GM18498 (cell line): ENCODE measurements at regions not wholly inside any gene's neighbourhood (a gene's known extent, or its start where the extent isn't known, plus 50 kb on each side); places are given as distances from the start of the nearest gene placed in this dataset.

Source experiments
- ATAC-seq: cut with Tn5 transposase; IDR thresholded peaks from one replicate; pipeline ENCODE4 v1.9.1; 2021; ENCODE audit warnings: mild to moderate bottlenecking, moderate library complexity; ENCODE audit not compliant: unreplicated experiment

DNA sequence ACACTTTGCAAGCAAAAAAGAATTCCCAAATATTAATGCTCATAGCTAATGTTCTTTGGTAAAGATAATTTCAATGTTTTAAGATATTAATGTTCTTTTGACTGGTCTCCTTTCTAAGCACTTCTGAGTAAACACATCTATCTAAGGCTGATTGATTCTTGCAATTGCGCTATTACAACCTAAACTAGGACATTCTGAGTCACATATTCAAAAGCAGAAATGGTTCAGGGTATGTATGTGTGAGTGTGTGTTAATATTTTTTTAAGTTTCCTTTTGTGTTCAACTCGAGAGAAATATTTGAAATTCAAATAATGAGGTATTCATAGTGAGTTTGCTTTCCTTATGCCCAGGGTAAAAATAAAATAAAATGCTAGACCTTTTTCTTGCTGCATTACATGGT is 203.6 kb upstream of the GRIK3 start:
- no peak for ATAC-seq

- no peak for ATAC-seq
Measured at GRCh38 chr1:37238364-37239224, 204.3 kb upstream of the GRIK3 start.

DNA sequence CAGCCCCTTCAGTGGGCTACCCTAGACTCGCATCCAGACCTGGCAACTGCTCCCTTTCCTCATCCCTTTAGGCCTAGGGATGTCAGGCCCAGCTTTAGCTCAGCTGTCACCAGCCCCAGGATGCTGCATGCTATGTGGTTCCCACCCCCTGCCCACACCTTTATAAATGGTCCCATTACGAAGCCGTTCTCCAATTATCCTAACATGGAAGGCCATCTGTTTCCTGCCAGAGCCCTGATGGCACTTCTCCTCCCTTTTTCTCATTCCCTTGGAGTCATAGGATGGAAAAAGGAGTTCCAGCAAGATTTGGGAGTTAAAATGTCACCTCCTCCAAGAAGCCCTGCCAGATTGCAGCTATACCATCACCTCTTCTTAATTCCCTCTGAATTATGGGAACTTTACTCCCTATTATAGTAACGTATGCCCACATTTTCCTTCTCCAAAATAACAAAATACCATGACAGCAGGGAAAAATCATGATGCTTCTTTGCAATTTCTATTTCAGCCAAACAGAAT is 205.0 kb upstream of the GRIK3 start:
- ATAC-seq, result no peak

DNA sequence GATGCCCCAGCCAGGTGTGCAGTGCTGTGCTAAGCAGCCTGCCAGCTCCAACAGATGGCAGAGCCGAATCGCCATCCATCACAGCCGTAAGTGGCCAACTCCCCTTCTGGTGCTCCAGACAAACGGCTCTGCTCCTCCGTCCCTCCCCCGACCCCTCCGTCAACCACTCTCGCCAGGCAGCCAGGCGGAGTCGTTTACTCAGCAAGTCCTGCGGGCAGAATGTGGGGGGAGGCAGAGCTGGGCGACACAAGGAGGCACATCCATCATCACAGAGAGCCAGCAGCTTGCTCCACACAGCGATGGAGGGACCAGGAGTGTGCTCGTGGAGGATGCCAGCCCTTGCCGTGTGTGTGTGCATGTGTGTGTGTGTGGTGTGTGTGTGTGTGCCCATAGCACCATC is 206.6 kb upstream of the GRIK3 start:
- no peak for ATAC-seq

DNA sequence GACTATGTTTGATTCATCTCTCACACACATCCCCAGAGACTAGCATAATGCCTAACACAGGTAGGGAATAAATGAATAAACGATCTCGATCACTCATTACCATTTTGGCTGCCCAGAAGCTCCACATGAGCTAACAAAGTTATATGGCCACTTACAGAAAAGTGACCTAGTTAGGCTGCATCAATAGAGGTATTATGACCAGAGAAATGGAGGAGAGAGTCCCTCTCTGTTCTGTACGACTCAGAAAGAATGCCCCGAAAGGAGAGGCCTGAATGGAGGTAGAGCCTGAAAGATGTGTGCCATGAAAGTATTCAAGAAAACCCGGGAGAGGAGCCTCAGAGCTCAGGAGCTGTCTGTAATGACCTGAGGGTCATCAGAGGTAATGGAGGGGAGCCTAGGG is 208.2 kb upstream of the GRIK3 start:
- ATAC-seq, result no peak

DNA sequence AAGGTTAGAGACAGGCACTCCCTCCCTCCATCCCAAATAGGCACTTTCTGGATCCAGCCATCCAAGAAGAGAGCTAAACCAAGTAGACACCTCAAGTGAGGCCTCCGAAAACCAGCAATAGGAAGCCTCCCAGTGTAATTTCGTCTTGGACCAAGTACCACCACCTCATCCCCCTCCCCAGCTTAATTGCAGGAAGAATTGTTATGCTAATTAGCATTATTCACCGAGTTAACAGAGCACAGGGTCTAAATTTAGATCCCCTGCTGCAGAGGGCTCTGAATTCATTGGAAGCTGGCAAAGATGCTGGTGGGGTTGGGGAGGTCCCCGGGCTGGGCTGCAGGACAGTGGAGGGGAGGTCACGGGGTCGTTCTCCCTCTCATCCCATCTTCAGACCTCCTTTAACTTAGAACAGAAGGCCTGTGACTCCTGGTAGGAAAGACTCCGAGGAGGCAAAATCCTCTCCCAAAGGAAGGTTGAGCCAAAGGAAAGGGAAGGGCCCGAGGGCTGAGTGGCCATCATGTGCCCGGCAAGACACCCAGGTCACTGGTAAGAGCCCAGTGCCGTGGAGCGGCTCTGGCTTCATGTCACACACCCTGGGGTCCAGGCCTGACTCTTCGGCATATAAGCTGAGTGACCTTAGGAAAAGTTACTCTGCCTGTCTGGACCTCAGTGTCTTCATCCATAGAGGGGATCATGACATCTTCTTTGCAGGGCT is 209.2 kb upstream of the GRIK3 start:
- no peak for ATAC-seq

GRCh38 chr1:37244083-37244480 is 209.8 kb upstream of the GRIK3 start:
- ATAC-seq, result no peak

- no peak for ATAC-seq
Measured at GRCh38 chr1:37244815-37245214, 210.5 kb upstream of the GRIK3 start.

DNA sequence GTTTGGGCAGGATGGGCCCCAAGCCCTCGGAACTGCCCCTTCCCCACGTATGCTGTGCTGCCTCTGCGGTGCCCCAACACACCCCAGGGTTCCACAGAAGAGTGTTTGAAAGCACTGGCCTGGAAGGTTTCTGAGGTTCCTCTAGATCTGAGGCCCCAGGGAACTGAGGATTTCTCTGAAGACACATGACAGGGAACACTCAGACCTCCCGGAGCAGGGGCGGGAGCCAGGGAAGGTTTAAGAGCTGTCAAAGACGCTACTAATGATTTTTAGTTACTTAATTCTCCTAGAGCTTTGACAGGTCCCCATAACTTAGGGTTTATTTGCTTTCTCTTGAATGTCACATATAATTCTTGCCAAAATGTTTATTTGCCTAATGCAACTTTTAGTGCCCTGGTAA is 212.3 kb upstream of the GRIK3 start:
- no peak for ATAC-seq

DNA sequence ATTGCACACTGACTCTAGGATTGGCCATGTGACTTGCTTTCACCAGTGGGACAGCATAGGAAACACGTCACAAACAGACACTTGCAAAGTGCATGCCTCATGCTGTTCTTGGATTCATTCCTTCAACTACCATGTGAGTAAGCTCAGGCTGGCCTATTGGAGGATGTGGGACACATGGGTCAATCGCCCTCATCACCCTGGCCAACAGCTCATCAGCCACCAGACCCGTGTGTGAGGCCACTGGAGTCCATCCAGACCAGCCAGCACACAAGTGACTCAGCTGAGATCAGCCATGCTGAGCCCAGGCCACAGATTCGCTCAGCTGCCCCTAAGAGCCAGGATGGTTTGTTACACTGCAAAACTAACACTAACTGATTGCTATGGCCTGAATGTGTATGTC is 216.1 kb upstream of the GRIK3 start:
- ATAC-seq, result no peak

GRCh38 chr1:37255136-37255795 is 219.1 kb upstream of the ZC3H12A start:
- no peak for ATAC-seq

- no peak for ATAC-seq
Measured at GRCh38 chr1:37255868-37256267, 218.5 kb upstream of the ZC3H12A start.

DNA sequence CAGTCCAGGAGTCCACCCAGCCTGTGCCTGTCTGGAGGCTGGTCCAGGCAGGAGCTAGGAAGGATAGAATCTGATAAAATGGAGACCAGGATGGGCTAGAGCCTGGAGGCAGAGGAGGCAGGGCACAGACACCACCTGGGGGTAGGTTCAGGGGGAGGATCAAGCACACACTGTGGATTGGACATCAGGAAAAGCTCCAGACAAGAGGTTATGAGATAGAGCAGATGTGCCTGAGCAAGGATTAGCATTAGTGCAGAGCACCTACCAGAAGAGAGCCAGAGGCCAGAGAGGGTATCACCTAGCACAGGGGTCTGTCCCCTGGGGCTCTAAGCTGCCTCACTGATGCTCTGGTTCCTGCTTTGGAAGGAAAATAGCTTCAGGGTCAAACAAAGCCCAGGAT is 216.7 kb upstream of the ZC3H12A start:
- no peak for ATAC-seq

GRCh38 chr1:37258068-37258467 is 216.3 kb upstream of the ZC3H12A start:
- ATAC-seq, result no peak

DNA sequence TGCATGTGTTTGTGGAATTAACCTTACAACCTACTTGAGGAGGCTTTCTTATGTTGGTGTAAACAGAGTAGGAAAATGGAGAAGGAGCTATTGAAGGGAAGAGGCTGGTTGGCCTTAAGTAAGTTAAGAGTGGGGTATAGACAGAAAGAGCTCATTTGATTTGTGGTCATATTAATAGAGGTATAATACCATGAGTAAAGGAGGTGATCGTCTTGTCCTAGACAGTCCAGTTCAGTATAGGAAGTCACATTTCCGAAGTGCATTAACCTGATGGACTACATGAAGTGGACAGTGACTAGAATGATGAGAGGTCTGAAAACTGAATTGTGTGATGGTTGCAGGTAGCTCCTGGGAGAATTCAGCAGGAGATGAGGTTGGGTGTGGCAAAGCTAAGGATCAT is 215.4 kb upstream of the ZC3H12A start:
- no peak for ATAC-seq

DNA sequence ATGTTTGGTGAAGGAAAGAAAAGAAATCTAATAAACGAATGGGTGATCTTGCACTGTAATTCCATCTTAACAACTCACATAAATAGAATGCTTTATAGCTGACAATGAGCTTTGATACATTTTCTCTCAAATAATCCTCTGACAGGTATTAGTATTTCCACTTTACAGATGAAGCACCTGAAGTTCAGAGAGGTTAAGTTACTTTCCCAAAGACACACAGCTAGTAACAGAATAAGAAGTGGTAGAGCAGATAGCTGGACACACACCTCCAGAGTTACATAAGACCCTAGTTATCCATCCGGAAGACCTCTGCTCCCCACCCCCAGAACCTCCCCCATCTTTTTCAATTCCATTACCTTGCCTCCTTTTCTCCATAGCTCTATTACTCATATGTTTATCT is 213.3 kb upstream of the ZC3H12A start:
- ATAC-seq, result no peak

- ATAC-seq, result no peak
Measured at GRCh38 chr1:37262439-37263170, 211.8 kb upstream of the ZC3H12A start.

- ATAC-seq, result no peak
Measured at GRCh38 chr1:37265156-37265555, 209.2 kb upstream of the ZC3H12A start.

- ATAC-seq, result no peak
Measured at GRCh38 chr1:37265786-37266667, 208.4 kb upstream of the ZC3H12A start.
